ENCODE measurements at regions not wholly inside any gene's neighbourhood (a gene's known extent, or its start where the extent isn't known, plus 50 kb on each side); places are given as distances from the start of the nearest gene placed in this dataset.

- DNase-seq (ENCODE audit: low read depth in 2 of 2), result no peak
These were observed 119.8 kb downstream of the BANF2 start for GRCh38 chr20:17819395-17820093.

- no peak for DNase-seq (ENCODE audit: low read depth in 2 of 2)
These were observed 118.4 kb downstream of the BANF2 start for GRCh38 chr20:17818187-17818586.

GRCh38 chr20:17816804-17817587, 117.2 kb downstream of the BANF2 start:
- DNase-seq (ENCODE audit: low read depth in 2 of 2), result no peak

DNA sequence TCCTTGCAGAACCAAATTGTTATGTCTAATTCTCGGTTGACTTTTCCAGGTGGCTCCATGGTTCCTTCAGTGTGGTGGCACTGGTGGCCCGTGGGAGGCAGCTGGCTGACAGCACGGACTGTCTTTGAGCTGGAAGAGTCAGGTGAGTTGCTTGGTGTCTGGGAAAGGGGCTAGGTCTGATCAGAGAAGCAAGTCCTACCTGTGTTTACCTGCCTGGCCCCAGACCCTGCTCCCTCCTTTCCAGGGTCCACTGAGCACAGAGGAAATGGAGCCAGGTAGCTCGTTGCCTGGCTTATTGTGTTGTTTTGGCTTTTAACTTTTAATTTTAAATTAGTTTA, 111.8 kb downstream of the BANF2 start:
- DNase-seq (ENCODE audit: low read depth in 2 of 2), result no peak

GRCh38 chr20:17810847-17811627, 111.3 kb downstream of the BANF2 start:
- no peak for DNase-seq (ENCODE audit: low read depth in 2 of 2)

DNA sequence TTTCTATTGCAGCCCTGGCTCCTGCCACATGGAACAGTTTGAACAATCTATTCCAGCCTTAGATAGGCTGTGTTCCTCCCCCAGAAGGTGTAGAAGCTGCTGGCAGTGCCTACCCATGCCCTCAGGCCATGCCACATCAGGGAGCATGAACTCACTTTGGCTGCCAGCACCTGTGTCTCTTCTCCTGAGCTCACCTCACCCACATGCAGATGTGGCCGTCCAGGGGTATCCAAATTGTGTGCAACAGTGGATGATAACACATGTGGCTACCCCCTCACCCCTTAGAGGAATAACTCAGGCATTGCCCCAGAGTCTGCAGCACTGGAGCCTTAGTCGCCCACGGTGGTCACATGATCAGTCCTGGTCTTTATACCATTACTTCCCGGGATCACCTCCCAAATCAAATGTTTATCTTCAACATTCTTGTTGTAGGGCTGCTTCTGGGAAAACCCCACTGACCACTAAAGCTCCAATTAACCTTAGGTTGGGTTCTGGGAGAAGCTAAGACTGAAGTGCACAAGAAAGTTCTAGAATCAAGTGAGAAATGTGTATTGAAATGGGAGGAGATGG, 110.4 kb downstream of the BANF2 start:
- no peak for DNase-seq (ENCODE audit: low read depth in 2 of 2)

- DNase-seq (ENCODE audit: low read depth in 2 of 2), result no peak
These were observed 109.7 kb downstream of the BANF2 start for GRCh38 chr20:17809362-17810061.

DNA sequence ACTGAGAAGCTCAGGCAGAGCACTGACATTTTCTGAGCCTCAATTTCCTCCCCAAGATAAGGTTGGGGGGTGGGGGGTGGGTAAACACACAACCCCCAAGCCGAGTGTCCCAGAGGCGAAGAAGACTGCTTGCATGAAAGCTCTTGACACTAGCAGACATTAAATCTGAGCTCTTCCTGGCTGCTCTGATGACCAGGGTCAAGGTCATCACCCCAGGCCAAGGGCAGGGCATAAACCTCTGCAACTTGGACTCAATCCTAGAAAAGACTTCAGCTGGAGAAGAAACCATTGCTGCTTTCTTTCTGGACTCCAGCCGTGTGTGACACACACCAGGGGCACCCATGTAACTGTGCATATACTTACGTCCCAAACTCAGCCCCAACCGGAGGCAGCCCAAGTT, 109.0 kb downstream of the BANF2 start:
- DNase-seq (ENCODE audit: low read depth in 2 of 2), result no peak

DNA sequence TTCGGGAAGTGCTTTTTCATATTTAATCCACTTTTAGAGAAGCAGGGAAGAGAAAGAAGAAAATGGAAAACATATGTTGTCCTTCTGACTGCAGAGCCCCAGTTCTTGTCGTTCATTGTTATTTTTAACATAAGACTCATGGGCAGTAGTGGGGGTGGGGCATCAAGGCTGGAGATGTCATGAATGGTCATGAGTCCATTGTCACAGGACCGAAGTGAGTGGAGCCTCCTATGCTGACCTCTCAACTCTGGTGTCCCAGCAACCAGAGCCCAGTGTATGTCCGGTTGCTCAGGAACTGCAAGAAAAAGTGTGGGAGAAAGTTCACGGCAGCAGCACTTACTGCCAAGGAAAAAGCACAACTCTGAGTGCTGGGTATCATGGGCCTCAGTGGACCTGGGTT, 108.6 kb downstream of the BANF2 start:
- DNase-seq (ENCODE audit: low read depth in 2 of 2), result peak in 1 of 2 experiments; percentile 8

GRCh38 chr20:17807651-17808050, 107.9 kb downstream of the BANF2 start:
- DNase-seq (ENCODE audit: low read depth in 2 of 2), result no peak

GRCh38 chr20:17806739-17807441, 107.1 kb downstream of the BANF2 start:
- peak; percentile 62 to 64 for DNase-seq (ENCODE audit: low read depth in 2 of 2)

- DNase-seq (ENCODE audit: low read depth in 2 of 2), result no peak
These were observed 106.3 kb downstream of the BANF2 start for GRCh38 chr20:17806107-17806506.

GRCh38 chr20:17803765-17804164, 104.0 kb downstream of the BANF2 start:
- no peak for DNase-seq (ENCODE audit: low read depth in 2 of 2)

GRCh38 chr20:17799575-17800227, 99.9 kb downstream of the BANF2 start:
- no peak for DNase-seq (ENCODE audit: low read depth in 2 of 2)

- DNase-seq (ENCODE audit: low read depth in 2 of 2), result no peak
These were observed 98.8 kb downstream of the BANF2 start for GRCh38 chr20:17798601-17799000.

- no peak for DNase-seq (ENCODE audit: low read depth in 2 of 2)
These were observed 97.8 kb downstream of the BANF2 start for GRCh38 chr20:17797579-17797978.

DNA sequence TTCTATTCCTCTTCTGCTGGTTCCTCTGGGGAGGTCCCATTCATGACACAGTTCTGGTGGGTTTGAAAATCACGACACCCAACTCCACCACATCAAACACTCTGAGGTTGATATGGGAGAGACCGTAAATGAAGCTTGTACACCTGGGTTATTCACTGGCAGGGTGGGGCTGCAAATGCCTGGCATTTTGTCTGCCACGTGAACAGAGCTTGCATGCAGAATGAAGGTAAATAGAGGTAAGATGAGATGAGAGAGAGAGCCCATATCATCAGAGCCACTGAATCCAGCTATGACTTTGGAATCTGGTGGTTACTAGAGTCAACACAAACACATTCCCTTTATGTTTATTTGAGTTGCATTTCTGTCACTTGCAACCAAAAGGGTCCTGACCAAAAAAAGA, 97.4 kb downstream of the BANF2 start:
- DNase-seq (ENCODE audit: low read depth in 2 of 2), result no peak

DNA sequence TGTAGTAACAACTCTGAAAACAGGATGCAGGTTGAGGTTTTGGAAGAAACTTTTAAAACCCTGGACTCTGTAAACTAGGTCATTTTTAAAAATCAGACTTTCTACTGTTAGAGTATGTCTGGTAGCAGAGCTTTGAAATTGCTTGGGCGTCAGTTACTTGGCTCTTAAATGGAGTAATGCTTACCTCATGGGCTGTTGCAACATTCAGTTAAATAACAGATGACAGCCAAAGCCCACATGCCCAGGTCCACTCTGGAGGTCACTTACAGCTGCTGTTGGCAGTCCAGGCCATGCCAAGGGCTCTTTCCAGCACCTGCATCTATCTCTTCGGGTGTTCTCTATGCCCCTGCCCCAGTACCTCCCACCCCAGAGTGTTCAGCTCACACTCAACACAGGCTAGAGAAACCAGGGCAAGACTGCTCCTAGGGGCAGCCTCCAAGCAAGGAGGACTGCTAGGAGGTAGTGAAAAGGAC, 96.4 kb downstream of the BANF2 start:
- no peak for DNase-seq (ENCODE audit: low read depth in 2 of 2)

DNA sequence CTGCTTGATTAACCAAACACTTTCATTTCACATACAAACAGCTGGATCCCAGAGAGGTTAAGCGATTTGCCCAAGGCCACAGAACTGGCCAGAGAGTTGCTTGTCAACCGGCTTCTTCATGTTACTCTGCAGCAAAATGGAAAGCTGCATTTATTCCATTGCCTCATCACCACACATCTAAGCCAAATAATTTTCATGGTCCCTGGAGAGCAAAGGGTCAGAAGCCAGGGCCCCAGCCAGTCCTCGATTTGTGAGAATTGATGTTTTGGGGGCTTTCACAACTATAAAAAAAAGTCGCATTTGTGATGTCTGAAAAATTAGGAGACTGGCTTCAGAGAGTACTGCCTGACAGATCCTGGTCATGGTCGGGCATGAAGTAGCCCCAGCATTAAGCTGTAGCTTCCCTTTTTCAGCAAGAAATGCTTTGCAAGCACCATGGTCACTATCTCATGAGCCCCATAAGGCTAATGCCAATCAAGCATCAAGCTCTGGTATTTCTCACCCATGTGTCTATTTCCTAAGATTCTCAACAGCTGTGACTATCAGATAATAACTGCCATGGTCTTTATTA, 95.8 kb downstream of the BANF2 start:
- no peak for DNase-seq (ENCODE audit: low read depth in 2 of 2)

GRCh38 chr20:17795003-17795402, 95.2 kb downstream of the BANF2 start:
- DNase-seq (ENCODE audit: low read depth in 2 of 2), result no peak

Measured in fibroblast of skin of left biceps (primary cell).